ENCODE measurements at regions not wholly inside any gene's neighbourhood (a gene's known extent, or its start where the extent isn't known, plus 50 kb on each side); places are given as distances from the start of the nearest gene placed in this dataset.
"Not testable (repeated sequence)": the region's sequence is repeated elsewhere in the genome, so short reads cannot be mapped to it uniquely, and the experiment has no call there.

- no peak for DNase-seq
Measured at GRCh38 chr4:187449702-187450101, 545.9 kb upstream of the ZFP42 start.

- no peak for DNase-seq
Measured at GRCh38 chr4:187451776-187452175, 543.8 kb upstream of the ZFP42 start.

GRCh38 chr4:187460016-187460415 is 535.6 kb upstream of the ZFP42 start:
- no peak for DNase-seq

- no peak for DNase-seq
Measured at GRCh38 chr4:187464573-187464972, 531.0 kb upstream of the ZFP42 start.

- DNase-seq = no peak
Measured at GRCh38 chr4:187467224-187467623, 528.3 kb upstream of the ZFP42 start.

- no peak for DNase-seq
Measured at GRCh38 chr4:187469627-187470026, 525.9 kb upstream of the ZFP42 start.

GRCh38 chr4:187470061-187470460 is 525.5 kb upstream of the ZFP42 start:
- no peak for DNase-seq

- DNase-seq = no peak
Measured at GRCh38 chr4:187474238-187474637, 521.3 kb upstream of the ZFP42 start.

GRCh38 chr4:187475901-187476300 is 519.7 kb upstream of the ZFP42 start:
- DNase-seq = no peak

GRCh38 chr4:187477224-187477623 is 518.3 kb upstream of the ZFP42 start:
- DNase-seq = no peak

- DNase-seq = no peak
Measured at GRCh38 chr4:187478292-187479140, 517.1 kb upstream of the ZFP42 start.

GRCh38 chr4:187479511-187479910 is 516.1 kb upstream of the ZFP42 start:
- no peak for DNase-seq

GRCh38 chr4:187480146-187481145 is 515.1 kb upstream of the ZFP42 start:
- no peak for DNase-seq

GRCh38 chr4:187484186-187484585 is 511.4 kb upstream of the ZFP42 start:
- no peak for DNase-seq

- DNase-seq = no peak
Measured at GRCh38 chr4:187485676-187486075, 509.9 kb upstream of the ZFP42 start.

GRCh38 chr4:187491286-187491685 is 504.3 kb upstream of the ZFP42 start:
- DNase-seq = no peak

GRCh38 chr4:187491959-187492358 is 503.6 kb upstream of the ZFP42 start:
- DNase-seq = no peak

- no peak for DNase-seq
Measured at GRCh38 chr4:187493661-187494060, 501.9 kb upstream of the ZFP42 start.

- DNase-seq = no peak
Measured at GRCh38 chr4:187499956-187500355, 495.6 kb upstream of the ZFP42 start.

- no peak for DNase-seq
Measured at GRCh38 chr4:187500796-187501195, 494.8 kb upstream of the ZFP42 start.

GRCh38 chr4:187501731-187502130 is 493.8 kb upstream of the ZFP42 start:
- no peak for DNase-seq

- no peak for DNase-seq
Measured at GRCh38 chr4:187504974-187505797, 490.4 kb upstream of the ZFP42 start.

GRCh38 chr4:187505798-187506141 is 489.8 kb upstream of the ZFP42 start:
- DNase-seq = not testable (repeated sequence)
